Esophagus squamous epithelium (tissue), 5 donors: ENCODE measurements at regions not wholly inside any gene's neighbourhood (a gene's known extent, or its start where the extent isn't known, plus 50 kb on each side); places are given as distances from the start of the nearest gene placed in this dataset.

ENCODE experiments used
- DNase-seq: peaks from one replicate; lab custom pipeline; 2025; lab: John Stamatoyannopoulos, UW
- H3K27ac ChIP-seq, 4 donors: fragments of 200-600 bp; sonication (generic); one replicate each; pipeline ENCODE4 v1.5.1; 2016 to 2019; ENCODE audit warnings: mild to moderate bottlenecking in 1 of 4
- H3K27me3 ChIP-seq, 4 donors: fragments of 200-600 bp; sonication (generic); 1 replicate in 3 of 4; 2 replicates in 1 of 4; pipeline versions ENCODE4 v1.5.1 to v1.6.0; 2017 to 2021; ENCODE audit warnings: antibody characterized with exemption in 1 of 4
- H3K36me3 ChIP-seq, 3 donors: fragments of 200-600 bp; sonication (generic); one replicate each; pipeline ENCODE4 v1.5.1; 2016 to 2019
- H3K4me1 ChIP-seq, 3 donors: fragments of 200-600 bp; sonication (generic); one replicate each; pipeline ENCODE4 v1.5.1; 2017 to 2019
- H3K4me3 ChIP-seq, 4 donors: fragments of 200-600 bp; sonication (generic); 1 replicate in 3 of 4; 2 replicates in 1 of 4; pipeline ENCODE4 v1.5.1; 2016 to 2019; ENCODE audit warnings: mild to moderate bottlenecking in 2 of 4, moderate library complexity in 1 of 4
- H3K9me3 ChIP-seq, 3 donors: fragments of 200-600 bp; sonication (generic); one replicate each; pipeline ENCODE4 v1.5.1; 2016 to 2019
- CTCF ChIP-seq, 6 experiments: fragments of 450-650 bp in 4 of 6; fragments of 200-600 bp in 2 of 6; sonication (generic) in 2 of 6; IDR thresholded peaks; one replicate each; pipeline ENCODE4 v1.5.1; 2016 to 2019; ENCODE audit warnings: antibody characterized with exemption in 6 of 6, mild to moderate bottlenecking in 4 of 6, moderate library complexity in 4 of 6
- POLR2A ChIP-seq, 4 donors: fragments of 450-650 bp; IDR thresholded peaks; one replicate each; pipeline ENCODE4 v1.6.1; 2017; ENCODE audit warnings: antibody characterized with exemption in 4 of 4, mild to moderate bottlenecking in 4 of 4, moderate library complexity in 3 of 4
- WGBS, 2 donors: methylation state at CpG; one replicate each; pipeline ENCODE4 v1.1.5; 2018; 5-methylcytosine and 5-hydroxymethylcytosine counted together
- intact Hi-C: fragments of 100-400 bp; cut with DNase I; formaldehyde crosslinking; loops from one replicate; pipeline ENCODE4 v1.15.0; 2022
- donor health status: DM: yes; HTN: yes; CAD: no.

DNA sequence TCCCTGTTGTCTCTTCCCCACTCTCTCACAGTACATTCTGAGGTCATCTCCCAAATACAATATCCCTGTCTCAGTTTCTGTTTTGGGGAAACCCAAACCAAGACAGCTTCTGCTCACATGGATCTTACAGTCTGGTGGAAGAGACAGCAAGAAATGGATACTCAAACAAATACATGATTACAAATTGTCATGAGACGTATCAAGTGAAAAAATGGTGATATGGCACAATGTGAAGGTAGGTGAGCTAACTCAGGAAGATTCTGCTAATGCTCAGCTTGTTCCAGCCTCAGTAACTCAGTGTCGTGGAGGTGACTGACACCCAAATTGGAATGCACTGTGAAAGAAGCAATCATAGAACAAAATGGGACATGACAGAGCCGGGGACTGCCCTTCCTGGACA is 68.3 kb downstream of the CHST1 start:
- intact Hi-C loops = no loop called here
- H3K4me1 ChIP-seq = no peaks in the 10 kb centered on the region
- no peak for DNase-seq

GRCh38 chr11:45596571-45596970 is 68.9 kb downstream of the CHST1 start:
- no peak for DNase-seq
- Histone ChIP-seq H3K36me3 (no peaks in the 10 kb centered on the region), H3K9me3 (no peaks in the 10 kb centered on the region), H3K27me3 (peaks cover 0 to 44% (median 0%) of the 10 kb centered on the region in 4 donors), H3K4me1 (no peaks in the 10 kb centered on the region), H3K4me3 (no peak overlapping the region), H3K27ac (no peak overlapping the region)
- intact Hi-C loops = no loop called here
- TF ChIP-seq POLR2A (IDR thresholded peaks at IDR 0.05) (no peak), CTCF (IDR thresholded peaks at IDR 0.05) (no peak)
- WGBS, 2 donors = 46 to 49% methylated on average over 6 of the region's 6 CpGs

More for the DNA sequence above, 68.3 kb downstream of the CHST1 start:
- Histone ChIP-seq H3K27ac (no peak overlapping the region), H3K36me3 (no peaks in the 10 kb centered on the region), H3K4me3 (no peak overlapping the region), H3K9me3 (peaks cover 0 to 4% (median 0%) of the 10 kb centered on the region in 3 donors), H3K27me3 (peaks cover 0 to 47% (median 0%) of the 10 kb centered on the region in 4 donors)
- TF ChIP-seq CTCF (IDR thresholded peaks at IDR 0.05) (no peak), POLR2A (IDR thresholded peaks at IDR 0.05) (no peak)
- WGBS, 2 donors = 52 to 62% methylated on average over 3 of the region's 3 CpGs

DNA sequence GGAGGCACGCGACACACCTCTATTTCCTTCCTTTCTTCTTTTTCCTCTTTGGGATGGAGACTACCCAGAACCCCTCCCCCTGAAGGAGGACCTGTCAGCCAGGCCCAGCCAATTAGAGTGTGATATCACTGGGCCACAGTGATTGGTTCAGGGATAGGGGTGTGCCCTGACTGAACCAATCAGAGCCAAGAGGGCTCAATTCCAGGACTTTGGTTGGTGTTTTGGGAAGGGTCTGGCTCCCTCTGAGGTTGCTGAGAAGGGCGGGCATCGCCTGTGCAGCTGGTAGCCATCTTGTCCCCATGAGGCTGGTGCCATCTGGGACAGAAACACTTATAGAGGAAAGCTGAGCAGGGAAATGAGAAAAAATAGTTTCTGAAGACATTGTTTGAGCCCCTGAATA is 71.4 kb downstream of the CHST1 start:
- intact Hi-C loops = no loop called here

DNA sequence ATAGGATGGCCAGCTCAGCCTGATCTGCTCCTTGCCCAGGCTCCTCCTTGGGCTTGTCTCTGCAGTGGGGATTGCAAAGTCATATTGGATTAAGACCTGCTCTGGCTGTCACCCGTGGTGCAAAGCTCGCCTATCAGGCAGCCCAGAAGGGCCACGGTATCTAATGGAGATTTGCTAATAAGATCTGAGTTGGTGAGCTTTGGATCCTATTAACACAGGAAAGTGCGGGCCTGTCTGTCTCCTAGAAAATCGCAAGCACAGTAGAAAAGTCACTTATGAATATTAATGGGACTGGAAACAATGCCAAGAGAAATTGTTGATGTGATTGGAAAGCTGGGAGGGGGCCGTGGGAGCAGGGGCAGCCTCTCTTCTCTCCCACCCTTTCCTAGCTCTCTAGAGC is 72.8 kb downstream of the CHST1 start:
- Histone ChIP-seq H3K27me3 (peaks cover 0 to 25% (median 0%) of the 10 kb centered on the region in 4 donors), H3K4me1 (no peaks in the 10 kb centered on the region), H3K27ac (no peak overlapping the region), H3K4me3 (no peak overlapping the region), H3K36me3 (no peaks in the 10 kb centered on the region), H3K9me3 (no peaks in the 10 kb centered on the region)
- WGBS, 2 donors = 47 to 54% methylated on average over 6 of the region's 6 CpGs
- TF ChIP-seq POLR2A (IDR thresholded peaks at IDR 0.05) = no peak
- no peak for TF ChIP-seq CTCF (IDR thresholded peaks at IDR 0.05)
- intact Hi-C loops = no loop called here
- no peak for DNase-seq

More for the DNA sequence above, 71.4 kb downstream of the CHST1 start:
- Histone ChIP-seq H3K36me3 (no peaks in the 10 kb centered on the region), H3K9me3 (no peaks in the 10 kb centered on the region), H3K4me1 (no peaks in the 10 kb centered on the region), H3K27me3 (peaks cover 0 to 30% (median 0%) of the 10 kb centered on the region in 4 donors), H3K4me3 (no peak overlapping the region), H3K27ac (no peak overlapping the region)
- no peak for DNase-seq
- TF ChIP-seq CTCF (IDR thresholded peaks at IDR 0.05) (no peak), POLR2A (IDR thresholded peaks at IDR 0.05) (no peak)
- 90% methylated on average over 4 of the region's 4 CpGs; no CpG with 5 or more reads in 1 of the 2 donors for WGBS, 2 donors

GRCh38 chr11:45590743-45591142 is 74.7 kb downstream of the CHST1 start:
- Histone ChIP-seq H3K9me3 (no peaks in the 10 kb centered on the region), H3K27me3 (peaks cover 0 to 13% (median 0%) of the 10 kb centered on the region in 4 donors), H3K27ac (no peak overlapping the region), H3K4me1 (no peaks in the 10 kb centered on the region), H3K36me3 (no peaks in the 10 kb centered on the region), H3K4me3 (no peak overlapping the region)
- DNase-seq = no peak
- TF ChIP-seq CTCF (IDR thresholded peaks at IDR 0.05) = no peak
- 67% methylated on average over 1 of the region's 3 CpGs; no CpG with 5 or more reads in 1 of the 2 donors for WGBS, 2 donors
- intact Hi-C loops = no loop called here
